Fibroblast of lung (primary cell): ENCODE measurements at regions not wholly inside any gene's neighbourhood (a gene's known extent, or its start where the extent isn't known, plus 50 kb on each side); places are given as distances from the start of the nearest gene placed in this dataset.

Experiments used
- CTCF ChIP-seq, 2 donors: IDR thresholded peaks in 1 of 2; conservative IDR thresholded peaks in 1 of 2; 1 replicate in 1 of 2; 2 replicates in 1 of 2; pipeline ENCODE4 v1.5.1; 2011 to 2012; ENCODE audit warnings: low read length in 2 of 2, control low read depth in 1 of 2, inconsistent platforms in 1 of 2, low read depth in 1 of 2, mild to moderate bottlenecking in 1 of 2
- EZH2 ChIP-seq: IDR thresholded peaks from 2 replicates; pipeline ENCODE4 v1.5.1; 2012; ENCODE audit warnings: low read length, control low read depth, mild to moderate bottlenecking; ENCODE audit errors: missing control alignments

GRCh38 chr7:42614636-42615035 is 297.2 kb downstream of the C7orf25 start:
- TF ChIP-seq CTCF (conservative IDR thresholded peaks at IDR 0.05 in 1 of 2, IDR thresholded peaks at IDR 0.05 in 1 of 2; ENCODE audit: low read depth in 1 of 2, low read length in 2 of 2) (no peak), EZH2 (no peak)
